ENCODE measurements at regions not wholly inside any gene's neighbourhood (a gene's known extent, or its start where the extent isn't known, plus 50 kb on each side); places are given as distances from the start of the nearest gene placed in this dataset.

GRCh38 chr5:18050776-18051175, 416.5 kb downstream of the TAF11L14 start:
- FAIRE-seq, result no peak

- FAIRE-seq, result no peak
Observed at GRCh38 chr5:18051953-18052352, 417.7 kb downstream of the TAF11L14 start.

GRCh38 chr5:18052569-18052968, 418.3 kb downstream of the TAF11L14 start:
- peak; percentile 27 for FAIRE-seq

- FAIRE-seq, result no peak
Observed at GRCh38 chr5:18057725-18058124, 423.5 kb downstream of the TAF11L14 start.

- FAIRE-seq, result no peak
Observed at GRCh38 chr5:18067615-18068014, 433.4 kb downstream of the TAF11L14 start.

- FAIRE-seq, result no peak
Observed at GRCh38 chr5:18068826-18069225, 434.6 kb downstream of the TAF11L14 start.

- no peak for FAIRE-seq
Observed at GRCh38 chr5:18069790-18070189, 435.5 kb downstream of the TAF11L14 start.

GRCh38 chr5:18072600-18072999, 438.3 kb downstream of the TAF11L14 start:
- FAIRE-seq, result no peak

GRCh38 chr5:18074961-18075360, 440.7 kb downstream of the TAF11L14 start:
- no peak for FAIRE-seq

GRCh38 chr5:18078157-18078556, 443.9 kb downstream of the TAF11L14 start:
- FAIRE-seq, result no peak

GRCh38 chr5:18079831-18080230, 445.6 kb downstream of the TAF11L14 start:
- FAIRE-seq, result no peak

- no peak for FAIRE-seq
Observed at GRCh38 chr5:18088020-18088579, 453.8 kb downstream of the TAF11L14 start.

- no peak for FAIRE-seq
Observed at GRCh38 chr5:18090177-18090576, 455.9 kb downstream of the TAF11L14 start.

GRCh38 chr5:18091142-18091541, 456.9 kb downstream of the TAF11L14 start:
- peak; percentile 21 for FAIRE-seq

- FAIRE-seq, result no peak
Observed at GRCh38 chr5:18091758-18092157, 457.5 kb downstream of the TAF11L14 start.

- FAIRE-seq, result no peak
Observed at GRCh38 chr5:18095061-18095460, 460.8 kb downstream of the TAF11L14 start.

GRCh38 chr5:18097817-18098216, 463.6 kb downstream of the TAF11L14 start:
- no peak for FAIRE-seq

- FAIRE-seq, result no peak
Observed at GRCh38 chr5:18098691-18099090, 464.4 kb downstream of the TAF11L14 start.

GRCh38 chr5:18099261-18099660, 465.0 kb downstream of the TAF11L14 start:
- FAIRE-seq, result no peak

GRCh38 chr5:18101532-18101931, 467.3 kb downstream of the TAF11L14 start:
- FAIRE-seq, result no peak

GRCh38 chr5:18102733-18103132, 468.5 kb downstream of the TAF11L14 start:
- no peak for FAIRE-seq

GRCh38 chr5:18105449-18105848, 471.2 kb downstream of the TAF11L14 start:
- no peak for FAIRE-seq

GRCh38 chr5:18111906-18112465, 477.7 kb downstream of the TAF11L14 start:
- FAIRE-seq, result no peak

- peak; percentile 81 for FAIRE-seq
Observed at GRCh38 chr5:18113721-18114120, 479.5 kb downstream of the TAF11L14 start.

- FAIRE-seq, result no peak
Observed at GRCh38 chr5:18114151-18114757, 480.0 kb downstream of the TAF11L14 start.
